IMR-90 (cell line): ENCODE measurements at regions not wholly inside any gene's neighbourhood (a gene's known extent, or its start where the extent isn't known, plus 50 kb on each side); places are given as distances from the start of the nearest gene placed in this dataset.

ENCODE experiments used
- ATAC-seq: fragments of 200-7000 bp; cut with Tn5 transposase; 2 replicates; pipeline ENCODE4 v1.9.1; 2020; ENCODE audit warnings: low read depth, mild to moderate bottlenecking, moderate library complexity
- BruUV-seq: library from RNA; stranded (reverse); fragments of 400-500 nt; replicated peaks from 2 replicates; lab custom pipeline; 2021; lab: Mats Ljungman, UMichigan
- CTCF ChIA-PET: fragments of 300-600 bp; formaldehyde crosslinking; extraction: SDS; loops from one replicate; lab custom pipeline; 2021; ENCODE audit warnings: antibody characterized with exemption; lab: Yijun Ruan, JAX
- POLR2A ChIA-PET: fragments of 300-600 bp; sonication (Branson Sonifier 250); formaldehyde crosslinking; loops from one replicate; lab custom pipeline; 2022; ENCODE audit warnings: antibody characterized with exemption; ENCODE audit not compliant: unreplicated experiment; lab: Charles Lee
- DNase-seq: peaks from one replicate; pipeline ENCODE4 v3.0.0; 2013
- H2AFZ ChIP-seq: replicated peaks from 2 replicates; pipeline ENCODE3; 2013; ENCODE audit warnings: low read length, mild to moderate bottlenecking; ENCODE audit not compliant: poor library complexity
- H2AK5ac ChIP-seq: 2 replicates; pipeline ENCODE4 v1.6.1; 2013; ENCODE audit warnings: low read depth, low read length, inconsistent platforms
- H2AK9ac ChIP-seq: replicated peaks from 2 replicates; pipeline ENCODE3; 2013; ENCODE audit warnings: mild to moderate bottlenecking, low read depth, low read length, moderate library complexity; ENCODE audit not compliant: poor library complexity
- H2BK120ac ChIP-seq: 2 replicates; pipeline ENCODE4 v1.6.1; 2013; ENCODE audit warnings: low read depth, low read length, inconsistent platforms
- H2BK15ac ChIP-seq: 3 replicates; pipeline ENCODE4 v1.6.1; 2013; ENCODE audit warnings: low read depth, low read length, inconsistent platforms
- H2BK20ac ChIP-seq: 2 replicates; pipeline ENCODE4 v1.6.1; 2013; ENCODE audit warnings: low read depth, mild to moderate bottlenecking, inconsistent platforms, low read length, moderate library complexity
- H2BK5ac ChIP-seq: 2 replicates; pipeline ENCODE4 v1.6.1; 2013; ENCODE audit warnings: mild to moderate bottlenecking, low read depth, low read length, inconsistent platforms; ENCODE audit not compliant: poor library complexity, severe bottlenecking
- H3K14ac ChIP-seq: replicated peaks from 2 replicates; pipeline ENCODE4 v1.6.1; 2013; ENCODE audit warnings: low read depth, low read length, inconsistent platforms
- H3K18ac ChIP-seq: 2 replicates; pipeline ENCODE4 v1.6.1; 2013; ENCODE audit warnings: low read depth, low read length, control low read depth
- H3K23ac ChIP-seq: 2 replicates; pipeline ENCODE4 v1.6.1; 2013; ENCODE audit warnings: low read depth, low read length, inconsistent platforms
- H3K27ac ChIP-seq: 2 replicates; pipeline ENCODE4 v1.5.1; 2013; ENCODE audit warnings: mild to moderate bottlenecking, control low read depth, low read length; ENCODE audit not compliant: insufficient read depth
- H3K27me3 ChIP-seq: 2 replicates; pipeline ENCODE4 v1.6.1; 2013; ENCODE audit warnings: low read length; ENCODE audit not compliant: control insufficient read depth, insufficient read depth
- H3K36me3 ChIP-seq: 2 replicates; pipeline ENCODE4 v1.6.1; 2013; ENCODE audit warnings: low read length, mixed read lengths; ENCODE audit not compliant: control insufficient read depth, insufficient read depth
- H3K4ac ChIP-seq: 2 replicates; pipeline ENCODE4 v1.6.1; 2013; ENCODE audit warnings: low read depth, low read length, inconsistent platforms
- H3K4me1 ChIP-seq: 2 replicates; pipeline ENCODE4 v1.6.1; 2013; ENCODE audit warnings: low read length, mixed read lengths; ENCODE audit not compliant: control insufficient read depth, insufficient read depth
- H3K4me2 ChIP-seq: 2 replicates; pipeline ENCODE4 v1.6.1; 2013; ENCODE audit warnings: low read depth, mild to moderate bottlenecking, control low read depth, low read length, moderate library complexity
- H3K4me3 ChIP-seq: 2 replicates; pipeline ENCODE4 v1.5.1; 2013; ENCODE audit warnings: low read depth, mild to moderate bottlenecking, control low read depth, low read length, moderate library complexity; ENCODE audit not compliant: insufficient read depth
- H3K56ac ChIP-seq: 2 replicates; pipeline ENCODE4 v1.6.1; 2013; ENCODE audit warnings: low read length, inconsistent platforms; ENCODE audit not compliant: insufficient read depth; ENCODE audit errors: extremely low read depth
- H3K79me1 ChIP-seq, 2 experiments: 2 replicates each; pipeline ENCODE4 v1.6.1; 2013; ENCODE audit warnings: low read length in 2 of 2, inconsistent platforms in 1 of 2, low read depth in 1 of 2
- H3K9ac ChIP-seq: 2 replicates; pipeline ENCODE4 v1.6.1; 2013; ENCODE audit warnings: low read depth, low read length, control low read depth
- H3K9me1 ChIP-seq: 2 replicates; pipeline ENCODE4 v1.6.1; 2013; ENCODE audit warnings: low read length, inconsistent platforms; ENCODE audit not compliant: insufficient read depth
- H3K9me3 ChIP-seq: 2 replicates; pipeline ENCODE4 v1.6.1; 2013; ENCODE audit warnings: low read length; ENCODE audit not compliant: control insufficient read depth, insufficient read depth
- H4K20me1 ChIP-seq: 2 replicates; pipeline ENCODE4 v1.6.1; 2013; ENCODE audit warnings: low read length, inconsistent platforms; ENCODE audit not compliant: insufficient read depth
- H4K5ac ChIP-seq: 2 replicates; pipeline ENCODE4 v1.6.1; 2013; ENCODE audit warnings: mild to moderate bottlenecking, low read depth, low read length, control low read depth
- H4K8ac ChIP-seq, 2 experiments: 2 replicates each; pipeline ENCODE4 v1.6.1; 2013; ENCODE audit warnings: low read depth in 2 of 2, low read length in 2 of 2, control low read depth in 1 of 2, inconsistent platforms in 1 of 2
- H4K91ac ChIP-seq: 2 replicates; pipeline ENCODE4 v1.6.1; 2013; ENCODE audit warnings: low read depth, low read length, inconsistent platforms; ENCODE audit not compliant: insufficient read depth
- CEBPB ChIP-seq: IDR thresholded peaks from 2 replicates; pipeline ENCODE4 v1.6.1; 2012; ENCODE audit warnings: low read depth, low read length, improper control_type of control experiment
- CHD1 ChIP-seq: IDR thresholded peaks from 2 replicates; pipeline ENCODE4 v1.6.1; 2012; ENCODE audit warnings: low read depth, low read length, improper control_type of control experiment
- MAFK ChIP-seq: IDR thresholded peaks from 2 replicates; pipeline ENCODE4 v1.6.1; 2012; ENCODE audit warnings: low read depth, low read length, improper control_type of control experiment
- MAZ ChIP-seq: IDR thresholded peaks from 2 replicates; pipeline ENCODE4 v1.6.1; 2012; ENCODE audit warnings: low read depth, mild to moderate bottlenecking, low read length, improper control_type of control experiment, moderate library complexity, borderline replicate concordance
- MXI1 ChIP-seq: IDR thresholded peaks from 2 replicates; pipeline ENCODE4 v1.6.1; 2012; ENCODE audit warnings: low read depth, mild to moderate bottlenecking, low read length, moderate library complexity, borderline replicate concordance
- NFE2L2 ChIP-seq: fragments of 150-350 bp; IDR thresholded peaks from 2 replicates; pipeline ENCODE4 v1.6.1; 2016; ENCODE audit warnings: low read depth, mild to moderate bottlenecking, low read length
- RAD21 ChIP-seq: IDR thresholded peaks from 2 replicates; pipeline ENCODE4 v1.6.1; 2012; ENCODE audit warnings: low read length, improper control_type of control experiment
- WGBS, 2 experiments: methylation state at CpG; one replicate each; pipeline versions ENCODE4 v1.1.5 to v1.1.7; 2013; ENCODE audit warnings: missing lambda C conversion rate in 2 of 2; ENCODE audit not compliant: insufficient read length in 1 of 2; ENCODE audit errors: extremely low coverage in 2 of 2; 5-methylcytosine and 5-hydroxymethylcytosine counted together
- dilution Hi-C: fragments of 300-500 bp; cut with HindIII; formaldehyde crosslinking; loops from one replicate; pipeline ENCODE4 v1.14.3; 2018; ENCODE audit warnings: low sequenced_read_pairs; ENCODE audit not compliant: unreplicated experiment
- in situ Hi-C: fragments of 300-500 bp; cut with MboI; formaldehyde crosslinking; loops from 3 replicates; pipeline ENCODE4 v1.14.3; 2019; ENCODE audit warnings: low sequenced_read_pairs, inconsistent platforms, mixed read lengths
- intact Hi-C: fragments of 100-400 bp; cut with micrococcal nuclease; formaldehyde crosslinking; loops from 2 replicates; pipeline ENCODE4 v1.10.0; 2022

- Histone ChIP-seq H3K4me1 (no peaks in the 10 kb centered on the region), H3K4me3 (no peak overlapping the region), H2BK120ac (no peak overlapping the region), H4K8ac (no peak overlapping the region), H3K14ac (no peak overlapping the region), H3K27ac (no peak overlapping the region), H2AK9ac (no peak overlapping the region), H3K27me3 (no peaks in the 10 kb centered on the region), H4K91ac (no peak overlapping the region), H3K36me3 (no peaks in the 10 kb centered on the region), H2AK5ac (no peak overlapping the region), H3K9me1 (no peaks in the 10 kb centered on the region), H3K4ac (no peak overlapping the region), H4K5ac (no peak overlapping the region), H2BK20ac (no peak overlapping the region), H3K9me3 (no peaks in the 10 kb centered on the region), H2BK5ac (no peak overlapping the region), H3K4me2 (no peak overlapping the region), H2BK15ac (no peak overlapping the region), H4K20me1 (no peaks in the 10 kb centered on the region), H3K9ac (no peak overlapping the region), H3K18ac (no peak overlapping the region), H3K56ac (no peak overlapping the region), H2AFZ (no peak overlapping the region), H3K23ac (no peak overlapping the region), H3K79me1 (no peaks in the 10 kb centered on the region)
- CTCF ChIA-PET, result interaction anchor here (0.7 to 1.7 kb wide), 7 partner anchors 10 to 70 kb away, joined by 3 to 10 read pairs (median 4); no protein-coding TSS in a partner anchor
- intact Hi-C loops (loop anchor here (1.0 to 10.0 kb wide), 5 partner anchors 192 to 1002 kb away; no protein-coding TSS in a partner anchor), dilution Hi-C loops (no loop called here), in situ Hi-C loops (loop anchor here (10.0 kb wide), 1 partner anchor 292 kb away; no protein-coding TSS in a partner anchor)
- no CpG with 5 or more reads among the region's 4 CpGs for WGBS, 2 experiments
- TF ChIP-seq RAD21 (no peak), CEBPB (no peak), NFE2L2 (no peak), MAFK (no peak), MAZ (no peak), CHD1 (no peak), MXI1 (no peak)
- POLR2A ChIA-PET, result no interaction called here
- no TSS peak for BruUV-seq
- DNase-seq, result no peak
- no peak for ATAC-seq
These were observed 71.3 kb upstream of the ITPRID1 start for GRCh38 chr7:31442626-31443025.
